ENCODE measurements at regions not wholly inside any gene's neighbourhood (a gene's known extent, or its start where the extent isn't known, plus 50 kb on each side); places are given as distances from the start of the nearest gene placed in this dataset.

DNA sequence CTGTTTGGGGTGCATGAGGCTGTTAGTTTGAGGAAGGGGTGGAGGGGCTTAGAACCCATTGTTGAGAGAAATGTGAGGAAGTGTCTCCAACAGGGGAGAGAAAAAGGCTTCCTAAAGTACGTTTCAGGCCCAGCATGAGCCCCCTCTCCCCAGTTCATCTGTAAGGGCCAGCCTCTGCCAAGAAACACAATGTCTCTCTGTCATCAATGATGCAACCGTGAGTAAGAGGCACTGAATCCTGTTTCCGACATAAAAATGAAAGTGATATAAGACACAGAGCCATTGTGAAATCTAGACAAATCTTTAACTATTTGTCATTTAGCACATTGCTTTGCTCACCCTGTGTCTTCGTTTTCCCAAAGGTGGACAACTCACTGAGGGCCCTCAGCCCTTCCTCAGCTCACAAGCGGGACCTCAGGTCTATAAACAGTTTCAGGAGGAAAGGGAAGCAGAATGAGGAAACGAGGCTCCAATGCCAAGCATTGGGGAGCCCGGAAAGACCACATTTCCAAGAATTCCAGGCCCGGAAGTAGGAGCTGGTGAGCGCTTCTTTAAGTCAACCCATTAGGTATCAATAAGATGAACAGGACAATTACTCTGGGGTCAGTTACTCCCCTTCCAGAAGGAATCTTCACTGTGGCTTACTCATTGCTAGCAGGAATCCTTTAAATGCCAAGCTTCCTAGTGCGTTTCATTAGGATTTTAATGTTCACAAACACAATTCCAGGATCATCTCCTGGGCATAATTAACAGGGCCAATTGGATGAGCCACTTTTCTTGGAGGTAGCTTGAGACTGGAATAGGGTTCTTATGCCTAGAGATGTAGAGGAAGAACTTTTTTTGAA lies 59.0 kb upstream of the KLF4 start:
- H3K36me3 Mint-ChIP-seq (ENCODE audit: low read depth) = no peaks in the 10 kb centered on the region
- ATAC-seq (replicated peaks) = no peak
- no peak overlapping the region for H3K4me3 Mint-ChIP-seq
- no peak overlapping the region for H3K27ac Mint-ChIP-seq
- H3K9me3 Mint-ChIP-seq = no peaks in the 10 kb centered on the region
- no peaks in the 10 kb centered on the region for H3K27me3 Mint-ChIP-seq
- no peaks in the 10 kb centered on the region for H3K4me1 Mint-ChIP-seq

GRCh38 chr9:107547772-107548297 lies 58.3 kb upstream of the KLF4 start:
- Mint-ChIP-seq H3K9me3 (no peaks in the 10 kb centered on the region), H3K4me3 (no peak overlapping the region), H3K4me1 (no peaks in the 10 kb centered on the region), H3K27ac (no peak overlapping the region), H3K36me3 (ENCODE audit: low read depth) (no peaks in the 10 kb centered on the region), H3K27me3 (no peaks in the 10 kb centered on the region)
- no peak for ATAC-seq (replicated peaks)

GRCh38 chr9:107547303-107547702 lies 57.7 kb upstream of the KLF4 start:
- Mint-ChIP-seq H3K9me3 (no peaks in the 10 kb centered on the region), H3K4me3 (no peak overlapping the region), H3K36me3 (ENCODE audit: low read depth) (no peaks in the 10 kb centered on the region), H3K27ac (no peak overlapping the region), H3K4me1 (no peaks in the 10 kb centered on the region), H3K27me3 (no peaks in the 10 kb centered on the region)
- no peak for ATAC-seq (replicated peaks)

DNA sequence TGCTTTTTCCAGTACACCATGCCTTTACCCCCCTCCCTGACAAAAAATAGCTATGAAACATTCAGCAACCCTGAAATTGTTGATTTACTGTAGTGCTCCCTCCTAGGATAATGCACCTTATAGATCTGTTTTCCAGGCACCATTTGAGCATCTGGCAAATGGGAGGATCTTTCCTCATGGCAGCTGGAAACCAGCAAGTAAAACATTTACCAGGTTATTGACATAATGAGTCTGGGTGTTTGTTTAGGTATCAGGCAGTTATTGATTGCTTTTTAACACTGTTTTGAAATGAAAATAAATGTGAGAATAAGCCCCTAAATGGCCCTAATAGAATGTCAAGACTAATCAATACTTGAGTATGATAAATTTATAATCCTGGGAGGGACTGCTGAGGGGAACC lies 57.3 kb upstream of the KLF4 start:
- Mint-ChIP-seq H3K36me3 (ENCODE audit: low read depth) (no peaks in the 10 kb centered on the region), H3K27ac (no peak overlapping the region), H3K4me3 (no peak overlapping the region), H3K9me3 (no peaks in the 10 kb centered on the region), H3K4me1 (no peaks in the 10 kb centered on the region), H3K27me3 (no peaks in the 10 kb centered on the region)
- ATAC-seq (replicated peaks) = no peak

DNA sequence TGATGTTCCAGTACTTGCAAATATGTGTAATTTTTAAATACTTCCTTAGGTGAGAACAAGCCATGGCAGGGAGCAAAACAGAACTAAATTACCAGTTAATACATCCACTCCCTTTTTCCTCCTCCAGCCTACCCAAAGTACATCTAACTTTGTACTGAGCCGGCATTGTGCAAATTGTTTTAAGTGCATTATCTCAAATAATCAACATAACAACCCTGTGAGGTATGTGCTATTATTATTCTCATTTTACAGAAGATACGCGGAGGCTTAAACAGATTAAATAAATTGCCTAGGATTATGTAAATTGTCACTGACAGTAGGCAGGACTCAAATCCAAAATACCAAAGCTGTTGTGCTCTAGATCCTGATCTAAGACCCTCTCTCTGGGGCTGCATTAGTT lies 55.5 kb upstream of the KLF4 start:
- Mint-ChIP-seq H3K9me3 (no peaks in the 10 kb centered on the region), H3K36me3 (ENCODE audit: low read depth) (no peaks in the 10 kb centered on the region), H3K27ac (no peak overlapping the region), H3K27me3 (no peaks in the 10 kb centered on the region), H3K4me1 (no peaks in the 10 kb centered on the region), H3K4me3 (no peak overlapping the region)
- no peak for ATAC-seq (replicated peaks)

DNA sequence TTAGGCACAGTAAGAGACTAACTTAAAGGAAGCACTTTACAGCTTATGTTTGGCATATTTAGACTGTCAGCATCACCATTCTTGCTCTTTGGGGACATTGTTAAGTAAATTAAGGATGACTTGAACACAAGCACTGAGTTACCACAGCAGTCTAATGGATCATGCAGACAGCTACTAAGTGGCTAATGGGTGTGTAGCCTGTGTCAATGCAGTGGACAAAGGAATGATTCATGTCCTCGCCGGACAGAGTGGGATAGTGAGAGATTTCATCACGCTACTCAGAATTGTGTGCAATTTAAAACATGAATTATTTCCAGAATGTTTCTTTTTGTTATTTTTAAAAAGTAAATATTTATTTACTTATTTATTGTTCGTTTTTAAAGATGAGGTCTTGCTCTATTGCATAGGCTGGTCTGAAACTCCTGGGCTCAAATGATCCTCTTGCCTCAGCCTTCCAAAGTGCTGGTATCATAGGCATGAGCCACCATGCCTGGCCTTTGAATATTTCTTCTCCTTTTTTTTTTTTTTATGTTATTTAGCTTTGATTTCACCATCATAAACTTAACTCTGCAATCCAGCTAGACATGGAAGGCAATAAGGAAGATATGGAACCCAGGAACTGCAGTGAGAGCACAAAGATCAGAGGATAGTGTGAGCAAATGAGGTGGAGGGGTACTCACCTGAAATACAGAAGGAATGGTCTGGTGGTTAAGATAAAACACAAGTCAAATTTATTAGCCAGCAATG lies 53.0 kb upstream of the KLF4 start:
- no peaks in the 10 kb centered on the region for H3K36me3 Mint-ChIP-seq (ENCODE audit: low read depth)
- no peak overlapping the region for H3K27ac Mint-ChIP-seq
- H3K9me3 Mint-ChIP-seq = no peaks in the 10 kb centered on the region
- H3K4me3 Mint-ChIP-seq = no peak overlapping the region
- no peaks in the 10 kb centered on the region for H3K27me3 Mint-ChIP-seq
- ATAC-seq (replicated peaks) = no peak
- H3K4me1 Mint-ChIP-seq = no peaks in the 10 kb centered on the region

DNA sequence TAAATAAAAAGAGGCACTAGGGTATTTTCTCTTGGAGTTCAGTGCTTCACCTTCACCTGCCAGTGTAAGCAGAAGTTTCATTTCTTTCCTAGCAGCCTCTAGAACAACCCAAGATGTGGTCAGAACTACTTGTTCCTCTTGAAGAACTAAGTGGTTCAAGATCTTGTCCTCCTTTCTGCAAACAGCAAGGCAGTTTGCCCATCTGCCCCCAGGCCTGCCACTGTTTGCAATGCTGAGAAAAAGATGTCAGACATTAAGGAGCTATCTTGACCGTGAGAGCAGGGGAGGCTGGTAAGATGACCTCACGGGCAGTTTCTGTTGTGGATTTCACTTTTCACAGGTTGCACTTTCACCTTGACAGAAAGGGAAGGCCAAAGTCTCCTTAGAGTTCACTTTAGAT lies 52.0 kb upstream of the KLF4 start:
- no peak overlapping the region for H3K4me3 Mint-ChIP-seq
- H3K27me3 Mint-ChIP-seq = no peaks in the 10 kb centered on the region
- no peak overlapping the region for H3K27ac Mint-ChIP-seq
- no peaks in the 10 kb centered on the region for H3K4me1 Mint-ChIP-seq
- ATAC-seq (replicated peaks) = no peak
- no peaks in the 10 kb centered on the region for H3K9me3 Mint-ChIP-seq
- H3K36me3 Mint-ChIP-seq (ENCODE audit: low read depth) = no peaks in the 10 kb centered on the region

DNA sequence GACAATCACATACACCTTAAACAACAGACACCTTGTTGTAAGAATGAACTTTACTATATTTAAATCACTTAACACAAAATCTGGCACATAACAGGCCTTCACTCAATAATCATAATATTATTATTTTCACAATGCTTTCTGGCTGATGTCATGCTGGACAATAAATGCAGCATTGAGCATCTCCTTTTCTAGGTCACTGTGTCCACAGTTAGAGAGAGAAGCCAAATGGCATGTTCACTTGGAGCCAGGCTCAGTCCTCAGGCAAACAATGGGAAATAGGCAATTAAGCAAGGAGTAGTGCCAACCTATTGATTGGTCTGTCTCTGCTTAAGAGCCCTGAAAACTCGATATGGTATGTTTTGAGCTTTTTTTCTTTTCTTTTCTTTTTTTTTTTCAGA lies 50.6 kb upstream of the KLF4 start:
- H3K27me3 Mint-ChIP-seq = no peaks in the 10 kb centered on the region
- H3K4me3 Mint-ChIP-seq = no peak overlapping the region
- H3K36me3 Mint-ChIP-seq (ENCODE audit: low read depth) = no peaks in the 10 kb centered on the region
- H3K27ac Mint-ChIP-seq = no peak overlapping the region
- no peaks in the 10 kb centered on the region for H3K9me3 Mint-ChIP-seq
- no peak for ATAC-seq (replicated peaks)
- no peaks in the 10 kb centered on the region for H3K4me1 Mint-ChIP-seq

- Mint-ChIP-seq H3K27ac (no peak overlapping the region), H3K4me1 (no peaks in the 10 kb centered on the region), H3K4me3 (no peak overlapping the region), H3K9me3 (no peaks in the 10 kb centered on the region), H3K27me3 (no peaks in the 10 kb centered on the region), H3K36me3 (ENCODE audit: low read depth) (no peaks in the 10 kb centered on the region)
- ATAC-seq (replicated peaks) = no peak
Observed at GRCh38 chr9:107539427-107540163, 50.0 kb upstream of the KLF4 start.
